A673 (cell line): ENCODE measurements at regions not wholly inside any gene's neighbourhood (a gene's known extent, or its start where the extent isn't known, plus 50 kb on each side); places are given as distances from the start of the nearest gene placed in this dataset.

ENCODE experiments used
- CTCF ChIP-seq: fragments of 300-800, 200-600 bp; sonication (generic); conservative IDR thresholded peaks from 2 replicates; pipeline ENCODE4 v1.5.1; 2017; ENCODE audit warnings: low read depth, mild to moderate bottlenecking, antibody characterized with exemption, low read length, moderate library complexity, mixed read lengths
- EZH2 ChIP-seq: fragments of 200-600 bp; sonication (generic); IDR thresholded peaks from 2 replicates; pipeline ENCODE4 v1.6.1; 2017; ENCODE audit warnings: borderline replicate concordance, low read depth, mild to moderate bottlenecking, mixed read lengths, antibody characterized with exemption, low read length; ENCODE audit not compliant: poor library complexity, severe bottlenecking

- TF ChIP-seq CTCF (no peak), EZH2 (no peak)
These were observed 146.5 kb upstream of the ZNF217 start for GRCh38 chr20:53739799-53740785.
